DMS153 treated with DMSO at 0.1 percent for 48 hours (cell line): ENCODE measurements at regions not wholly inside any gene's neighbourhood (a gene's known extent, or its start where the extent isn't known, plus 50 kb on each side); places are given as distances from the start of the nearest gene placed in this dataset.
"Not testable (repeated sequence)": the region's sequence is repeated elsewhere in the genome, so short reads cannot be mapped to it uniquely, and the experiment has no call there.

Experiments used
- DNase-seq: peaks from one replicate; lab custom pipeline; 2025; ENCODE audit not compliant: unreplicated experiment; lab: John Stamatoyannopoulos, UW

GRCh38 chr5:99348597-99348996, 419.8 kb upstream of the CHD1 start:
- DNase-seq: no peak

- DNase-seq: not testable (repeated sequence)
Observed at GRCh38 chr5:99339758-99340157, 411.0 kb upstream of the CHD1 start.

- no peak for DNase-seq
Observed at GRCh38 chr5:99334936-99335335, 406.1 kb upstream of the CHD1 start.

GRCh38 chr5:99331061-99331460, 402.3 kb upstream of the CHD1 start:
- DNase-seq: no peak

- no peak for DNase-seq
Observed at GRCh38 chr5:99320436-99320835, 391.6 kb upstream of the CHD1 start.

GRCh38 chr5:99317136-99317535, 388.3 kb upstream of the CHD1 start:
- no peak for DNase-seq

- no peak for DNase-seq
Observed at GRCh38 chr5:99316484-99316883, 387.7 kb upstream of the CHD1 start.

- no peak for DNase-seq
Observed at GRCh38 chr5:99315413-99316183, 386.8 kb upstream of the CHD1 start.

- no peak for DNase-seq
Observed at GRCh38 chr5:99314721-99315120, 385.9 kb upstream of the CHD1 start.

GRCh38 chr5:99308131-99308530, 379.3 kb upstream of the CHD1 start:
- no peak for DNase-seq

GRCh38 chr5:99305045-99305580, 376.3 kb upstream of the CHD1 start:
- DNase-seq: no peak

- no peak for DNase-seq
Observed at GRCh38 chr5:99285606-99286005, 356.8 kb upstream of the CHD1 start.

GRCh38 chr5:99275128-99275527, 346.3 kb upstream of the CHD1 start:
- no peak for DNase-seq

GRCh38 chr5:99272576-99272975, 343.8 kb upstream of the CHD1 start:
- no peak for DNase-seq

- no peak for DNase-seq
Observed at GRCh38 chr5:99258819-99259218, 330.0 kb upstream of the CHD1 start.

- DNase-seq: no peak
Observed at GRCh38 chr5:99248066-99248465, 319.3 kb upstream of the CHD1 start.

- DNase-seq: no peak
Observed at GRCh38 chr5:99247346-99247745, 318.5 kb upstream of the CHD1 start.

- DNase-seq: no peak
Observed at GRCh38 chr5:99243111-99243510, 314.3 kb upstream of the CHD1 start.

GRCh38 chr5:99239826-99240360, 311.1 kb upstream of the CHD1 start:
- no peak for DNase-seq

GRCh38 chr5:99191206-99191745, 262.5 kb upstream of the CHD1 start:
- no peak for DNase-seq

GRCh38 chr5:99187611-99188010, 258.8 kb upstream of the CHD1 start:
- DNase-seq: no peak

GRCh38 chr5:99179206-99179605, 250.4 kb upstream of the CHD1 start:
- DNase-seq: no peak
